ENCODE measurements at regions not wholly inside any gene's neighbourhood (a gene's known extent, or its start where the extent isn't known, plus 50 kb on each side); places are given as distances from the start of the nearest gene placed in this dataset.

DNA sequence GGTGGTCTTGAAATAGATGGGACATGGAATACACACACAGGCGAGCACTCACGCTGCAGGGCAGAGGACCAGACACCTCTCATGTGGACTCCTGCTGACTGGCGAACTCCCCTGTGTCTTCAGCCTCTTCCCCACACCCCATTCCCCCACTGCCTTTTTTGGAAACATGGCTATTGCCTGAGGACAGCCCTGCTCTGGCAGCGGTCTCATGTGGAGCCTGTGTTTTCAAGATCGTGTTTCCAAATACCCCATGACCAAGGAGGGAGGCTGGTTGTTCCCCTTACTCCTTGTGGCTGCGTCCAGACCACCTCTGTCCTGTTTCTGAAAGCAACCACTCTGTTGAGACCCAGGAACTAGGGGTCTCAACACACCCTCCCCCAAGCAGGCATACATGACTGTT lies 119.4 kb downstream of the C1orf94 start:
- Histone ChIP-seq H3K4me3 (replicated peaks; ENCODE audit: low read depth, low read length) (no peak overlapping the region), H3K27me3 (replicated peaks; ENCODE audit: control insufficient read depth, insufficient read depth, low read length) (no peaks in the 10 kb centered on the region; the same call in 1 of the 2 replicates), H3K36me3 (ENCODE audit: control insufficient read depth, insufficient read depth, low read length) (no peaks in the 10 kb centered on the region)
- DNase-seq (ENCODE audit: extremely low read depth, insufficient read length) = no peak
- no peak for TF ChIP-seq CTCF (IDR thresholded peaks at IDR 0.05; ENCODE audit: insufficient read depth, low read length, poor library complexity, severe bottlenecking)

- Histone ChIP-seq H3K36me3 (ENCODE audit: control insufficient read depth, insufficient read depth, low read length) (no peaks in the 10 kb centered on the region), H3K27me3 (replicated peaks; ENCODE audit: control insufficient read depth, insufficient read depth, low read length) (no peaks in the 10 kb centered on the region), H3K4me3 (replicated peaks; ENCODE audit: low read depth, low read length) (no peak overlapping the region)
- DNase-seq (ENCODE audit: extremely low read depth, insufficient read length) = no peak
- no peak for TF ChIP-seq CTCF (IDR thresholded peaks at IDR 0.05; ENCODE audit: insufficient read depth, low read length, poor library complexity, severe bottlenecking)
These were observed 126.1 kb downstream of the C1orf94 start for GRCh38 chr1:34302798-34303197.

DNA sequence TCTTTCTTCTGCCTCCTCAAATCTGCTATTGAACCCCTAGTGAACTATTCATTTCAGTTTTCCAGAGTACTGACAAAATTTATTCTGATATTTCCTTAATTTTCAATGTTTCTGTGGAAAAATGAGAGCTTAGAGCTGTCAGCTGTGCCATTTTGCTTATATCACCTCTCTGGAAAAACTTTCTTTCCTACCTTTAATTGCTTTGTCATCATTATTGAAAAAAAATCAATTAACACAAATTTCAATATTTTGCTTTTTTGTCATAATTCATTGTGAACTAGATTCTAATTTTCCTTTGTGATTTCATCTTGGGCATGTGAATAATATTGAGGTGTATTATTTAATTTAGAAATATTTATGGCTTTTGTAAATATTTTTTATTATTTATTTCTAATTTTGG lies 126.5 kb downstream of the C1orf94 start:
- no peak overlapping the region for H3K4me3 ChIP-seq (replicated peaks; ENCODE audit: low read depth, low read length)
- H3K27me3 ChIP-seq (replicated peaks; ENCODE audit: control insufficient read depth, insufficient read depth, low read length) = no peaks in the 10 kb centered on the region
- H3K36me3 ChIP-seq (ENCODE audit: control insufficient read depth, insufficient read depth, low read length) = no peaks in the 10 kb centered on the region
- no peak for TF ChIP-seq CTCF (IDR thresholded peaks at IDR 0.05; ENCODE audit: insufficient read depth, low read length, poor library complexity, severe bottlenecking)
- DNase-seq (ENCODE audit: extremely low read depth, insufficient read length) = no peak

- no peak for TF ChIP-seq CTCF (IDR thresholded peaks at IDR 0.05; ENCODE audit: insufficient read depth, low read length, poor library complexity, severe bottlenecking)
- H3K27me3 ChIP-seq (replicated peaks; ENCODE audit: control insufficient read depth, insufficient read depth, low read length) = no peaks in the 10 kb centered on the region
- DNase-seq (ENCODE audit: extremely low read depth, insufficient read length) = no peak
- no peaks in the 10 kb centered on the region for H3K36me3 ChIP-seq (ENCODE audit: control insufficient read depth, insufficient read depth, low read length)
- no peak overlapping the region for H3K4me3 ChIP-seq (replicated peaks; ENCODE audit: low read depth, low read length)
These were observed 129.9 kb downstream of the C1orf94 start for GRCh38 chr1:34306568-34306967.

GRCh38 chr1:34312359-34312758 lies 135.7 kb downstream of the C1orf94 start:
- Histone ChIP-seq H3K36me3 (ENCODE audit: control insufficient read depth, insufficient read depth, low read length) (no peaks in the 10 kb centered on the region), H3K27me3 (replicated peaks; ENCODE audit: control insufficient read depth, insufficient read depth, low read length) (no peaks in the 10 kb centered on the region), H3K4me3 (replicated peaks; ENCODE audit: low read depth, low read length) (no peak overlapping the region)
- TF ChIP-seq CTCF (IDR thresholded peaks at IDR 0.05; ENCODE audit: insufficient read depth, low read length, poor library complexity, severe bottlenecking) = no peak
- DNase-seq (ENCODE audit: extremely low read depth, insufficient read length) = no peak

- no peak overlapping the region for H3K4me3 ChIP-seq (replicated peaks; ENCODE audit: low read depth, low read length)
- no peaks in the 10 kb centered on the region for H3K27me3 ChIP-seq (replicated peaks; ENCODE audit: control insufficient read depth, insufficient read depth, low read length)
- TF ChIP-seq CTCF (IDR thresholded peaks at IDR 0.05; ENCODE audit: insufficient read depth, low read length, poor library complexity, severe bottlenecking) = no peak
- no peak for DNase-seq (ENCODE audit: extremely low read depth, insufficient read length)
- no peaks in the 10 kb centered on the region for H3K36me3 ChIP-seq (ENCODE audit: control insufficient read depth, insufficient read depth, low read length)
These were observed 139.3 kb downstream of the C1orf94 start for GRCh38 chr1:34315974-34316373.

Measured in GM06990 (cell line).